Kidney (tissue), 13 donors: ENCODE measurements at regions not wholly inside any gene's neighbourhood (a gene's known extent, or its start where the extent isn't known, plus 50 kb on each side); places are given as distances from the start of the nearest gene placed in this dataset.

Experiments
- DNase-seq, 5 donors: peaks; one replicate each; pipeline ENCODE4 v3.0.0-alpha.2; 2013 to 2020
- FAIRE-seq: peaks from 2 replicates; lab custom pipeline; 2012; peaks lifted over from hg19 to GRCh38; lab: Jason Lieb, UNC
- H3K27ac ChIP-seq, 2 donors: one replicate each; pipeline ENCODE4 v1.7.0; 2013; ENCODE audit warnings: low read depth in 2 of 2, low read length in 2 of 2, inconsistent platforms in 1 of 2
- H3K27me3 ChIP-seq: one replicate; pipeline ENCODE4 v1.7.1; 2013; ENCODE audit warnings: low read length, inconsistent platforms; ENCODE audit not compliant: control insufficient read depth, insufficient read depth
- H3K36me3 ChIP-seq, 3 donors: one replicate each; pipeline versions ENCODE4 v1.7.0 to v1.7.1; 2013; ENCODE audit warnings: low read length in 3 of 3, control low read depth in 1 of 3, inconsistent platforms in 1 of 3; ENCODE audit not compliant: insufficient read depth in 3 of 3, control insufficient read depth in 2 of 3
- H3K4me1 ChIP-seq, 3 donors: one replicate each; pipeline versions ENCODE4 v1.7.0 to v1.7.1; 2013; ENCODE audit warnings: low read length in 3 of 3, inconsistent platforms in 1 of 3, low read depth in 1 of 3; ENCODE audit not compliant: control insufficient read depth in 2 of 3, insufficient read depth in 2 of 3
- H3K4me3 ChIP-seq, 3 donors: one replicate each; pipeline versions ENCODE4 v1.7.0 to v1.8.1; 2013; ENCODE audit warnings: low read length in 3 of 3, control low read depth in 1 of 3, inconsistent platforms in 1 of 3
- H3K9ac ChIP-seq, 3 donors: one replicate each; pipeline versions ENCODE4 v1.7.0 to v1.7.1; 2013; ENCODE audit warnings: low read length in 3 of 3, control low read depth in 1 of 3, inconsistent platforms in 1 of 3
- H3K9me3 ChIP-seq, 3 donors: one replicate each; pipeline versions ENCODE4 v1.7.0 to v1.7.1; 2013; ENCODE audit warnings: low read length in 3 of 3, control low read depth in 1 of 3, inconsistent platforms in 1 of 3; ENCODE audit not compliant: control insufficient read depth in 2 of 3, insufficient read depth in 1 of 3
- CTCF ChIP-seq: IDR thresholded peaks from 3 replicates; pipeline ENCODE4 v1.5.1; 2012; ENCODE audit warnings: mild to moderate bottlenecking, moderate library complexity, borderline replicate concordance; ENCODE audit not compliant: insufficient read depth; ENCODE audit errors: extremely low read depth
- intact Hi-C: fragments of 100-400 bp; cut with DNase I; formaldehyde crosslinking; loops from one replicate; pipeline ENCODE4 v1.11.1; 2022
- donor health status: control.
- donor health status: control.
- donor health status: control.
- donor health status: control.
- donor health status: control.
- donor health status: DM: yes; HTN: yes; CAD: no.
- donor health status: Normal renal cell carcinoma (clear cell type).

GRCh38 chr3:177618873-177619733 lies 421.8 kb upstream of the TBL1XR1 start:
- FAIRE-seq (no peak), DNase-seq (peak in 1 of 5 donors; percentile 38)
- no peaks in the 10 kb centered on the region for H3K27me3 ChIP-seq
- no peaks in the 10 kb centered on the region for H3K36me3 ChIP-seq
- H3K27ac ChIP-seq: peak overlapping the region in 1 of 2 donors; percentile 9
- no peaks in the 10 kb centered on the region for H3K9me3 ChIP-seq
- intact Hi-C loops: no loop called here
- peak overlapping the region in 2 of 3 donors; percentile 9 to 15 for H3K4me3 ChIP-seq
- H3K4me1 ChIP-seq: peaks cover 0 to 12% (median 2%) of the 10 kb centered on the region in 3 donors
- TF ChIP-seq CTCF: no peak
- H3K9ac ChIP-seq: no peak overlapping the region

GRCh38 chr3:177620073-177620472 lies 422.8 kb upstream of the TBL1XR1 start:
- H3K4me1 ChIP-seq: peaks cover 0 to 12% (median 2%) of the 10 kb centered on the region in 3 donors
- no peaks in the 10 kb centered on the region for H3K36me3 ChIP-seq
- TF ChIP-seq CTCF: no peak
- intact Hi-C loops: no loop called here
- no peak for DNase-seq
- FAIRE-seq: no peak
- no peak overlapping the region for H3K9ac ChIP-seq
- H3K27ac ChIP-seq: no peak overlapping the region
- no peaks in the 10 kb centered on the region for H3K9me3 ChIP-seq
- no peak overlapping the region for H3K4me3 ChIP-seq
- H3K27me3 ChIP-seq: no peaks in the 10 kb centered on the region

GRCh38 chr3:177622520-177622919 lies 425.2 kb upstream of the TBL1XR1 start:
- intact Hi-C loops: no loop called here
- no peak for TF ChIP-seq CTCF
- Histone ChIP-seq H3K27ac (no peak overlapping the region), H3K27me3 (no peaks in the 10 kb centered on the region), H3K4me3 (no peak overlapping the region), H3K9me3 (no peaks in the 10 kb centered on the region), H3K36me3 (no peaks in the 10 kb centered on the region), H3K9ac (no peak overlapping the region), H3K4me1 (peaks cover 0 to 12% (median 2%) of the 10 kb centered on the region in 3 donors)
- DNase-seq: no peak
- no peak for FAIRE-seq
